BLaER1 treated with 17β-estradiol and CSF1 and Interleukin-3, amounts not matched to agents 10 nM and 100 nM (cell line): ENCODE measurements at regions not wholly inside any gene's neighbourhood (a gene's known extent, or its start where the extent isn't known, plus 50 kb on each side); places are given as distances from the start of the nearest gene placed in this dataset.
A peak's percentile ranks its signal among the peaks of the same experiment; 100 is the strongest.
"Not testable (repeated sequence)": the region's sequence is repeated elsewhere in the genome, so short reads cannot be mapped to it uniquely, and the experiment has no call there.

Experiments
- H3K27ac ChIP-seq, 11 experiments: shearing (Covaris generic); formaldehyde crosslinking; 2 replicates each; pipeline ENCODE4 v1.8.1; 2022
- H3K27me3 ChIP-seq, 11 experiments: shearing (Covaris generic); formaldehyde crosslinking; 2 replicates each; pipeline ENCODE4 v1.8.1; 2022
- H3K36me3 ChIP-seq, 11 experiments: shearing (Covaris generic); formaldehyde crosslinking; 2 replicates each; pipeline ENCODE4 v1.8.1; 2022
- H3K4me1 ChIP-seq, 10 experiments: shearing (Covaris generic); formaldehyde crosslinking; 2 replicates each; pipeline ENCODE4 v1.8.1; 2022
- H3K4me2 ChIP-seq, 11 experiments: shearing (Covaris generic); formaldehyde crosslinking; 2 replicates each; pipeline ENCODE4 v1.8.1; 2022
- H3K4me3 ChIP-seq, 10 experiments: shearing (Covaris generic); formaldehyde crosslinking; 2 replicates each; pipeline ENCODE4 v1.8.1; 2022
- H3K9ac ChIP-seq, 11 experiments: shearing (Covaris generic); formaldehyde crosslinking; 2 replicates each; pipeline ENCODE4 v1.8.1; 2022
- H3K9me3 ChIP-seq, 11 experiments: shearing (Covaris generic); formaldehyde crosslinking; replicated peaks in 1 of 11; 2 replicates each; pipeline ENCODE4 v1.8.1; 2022
- H4K20me1 ChIP-seq, 11 experiments: shearing (Covaris generic); formaldehyde crosslinking; 2 replicates each; pipeline ENCODE4 v1.8.1; 2022
- Cebpa-rat ChIP-seq, 11 experiments: shearing (Covaris generic); IDR thresholded peaks; 2 replicates each; pipeline ENCODE4 v1.8.1; 2022

GRCh38 chr17:68682903-68683302 is 81.7 kb upstream of the FAM20A start:
- no peak overlapping the region for H3K9ac ChIP-seq
- H3K27ac ChIP-seq, result no peak overlapping the region
- TF ChIP-seq Cebpa-rat (IDR thresholded peaks at IDR 0.05), result no peak
- H3K9me3 ChIP-seq, result 0 out of 22 replicates have a peak, but pooled peaks cover 0 to 4% (median 0%) of the 10 kb centered on the region in 11 experiments
- no peaks in the 10 kb centered on the region for H3K27me3 ChIP-seq
- no peak overlapping the region for H3K4me2 ChIP-seq
- no peaks in the 10 kb centered on the region for H4K20me1 ChIP-seq
- H3K4me1 ChIP-seq, result peaks cover 0 to 21% (median 7%) of the 10 kb centered on the region in 10 experiments; a peak in 14 of 20 replicates
- H3K4me3 ChIP-seq, result no peak overlapping the region
- H3K36me3 ChIP-seq, result no peaks in the 10 kb centered on the region

GRCh38 chr17:68679882-68680281 is 78.7 kb upstream of the FAM20A start:
- H3K36me3 ChIP-seq, result no peaks in the 10 kb centered on the region
- peak overlapping the region in 1 of 11 experiments; percentile 31; a peak in 1 of 22 replicates for H3K4me2 ChIP-seq

GRCh38 chr17:68676856-68677255 is 75.7 kb upstream of the FAM20A start:
- TF ChIP-seq Cebpa-rat (IDR thresholded peaks at IDR 0.05), result no peak
- Histone ChIP-seq H4K20me1 (no peaks in the 10 kb centered on the region), H3K36me3 (no peaks in the 10 kb centered on the region), H3K27me3 (no peaks in the 10 kb centered on the region), H3K4me2 (no peak overlapping the region), H3K4me3 (no peak overlapping the region), H3K9ac (no peak overlapping the region), H3K27ac (no peak overlapping the region), H3K4me1 (peaks cover 0 to 8% (median 7%) of the 10 kb centered on the region in 10 experiments; a peak in 12 of 20 replicates), H3K9me3 (no peaks in the 10 kb centered on the region)

More at GRCh38 chr17:68679882-68680281, 78.7 kb upstream of the FAM20A start:
- TF ChIP-seq Cebpa-rat (IDR thresholded peaks at IDR 0.05), result no peak
- Histone ChIP-seq H3K27ac (no peak overlapping the region), H3K9ac (no peak overlapping the region), H3K4me3 (no peak overlapping the region), H4K20me1 (no peaks in the 10 kb centered on the region), H3K27me3 (no peaks in the 10 kb centered on the region), H3K4me1 (peaks cover 0 to 13% (median 7%) of the 10 kb centered on the region in 10 experiments; a peak in 14 of 20 replicates), H3K9me3 (0 out of 22 replicates have a peak, but pooled peaks cover 0 to 4% (median 0%) of the 10 kb centered on the region in 11 experiments)

- Histone ChIP-seq H3K9me3 (no peaks in the 10 kb centered on the region), H3K36me3 (no peaks in the 10 kb centered on the region), H3K27me3 (no peaks in the 10 kb centered on the region), H3K4me1 (peaks cover 0 to 8% (median 7%) of the 10 kb centered on the region in 10 experiments; a peak in 12 of 20 replicates), H3K9ac (no peak overlapping the region), H3K27ac (no peak overlapping the region), H3K4me3 (no peak overlapping the region), H3K4me2 (peak overlapping the region in 1 of 11 experiments; percentile 28; a peak in 1 of 22 replicates), H4K20me1 (no peaks in the 10 kb centered on the region)
- TF ChIP-seq Cebpa-rat (IDR thresholded peaks at IDR 0.05), result no peak
Observed at GRCh38 chr17:68675723-68676122, 74.6 kb upstream of the FAM20A start.

GRCh38 chr17:68674029-68674925 is 73.1 kb upstream of the FAM20A start:
- TF ChIP-seq Cebpa-rat (IDR thresholded peaks at IDR 0.05), result no peak
- Histone ChIP-seq H3K27ac (no peak overlapping the region), H3K4me1 (peaks cover 0 to 5% (median 3%) of the 10 kb centered on the region in 10 experiments; a peak in 11 of 20 replicates), H3K9ac (no peak overlapping the region), H3K27me3 (no peaks in the 10 kb centered on the region), H3K4me3 (no peak overlapping the region), H3K4me2 (no peak overlapping the region), H3K9me3 (no peaks in the 10 kb centered on the region), H3K36me3 (no peaks in the 10 kb centered on the region), H4K20me1 (no peaks in the 10 kb centered on the region)

- TF ChIP-seq Cebpa-rat (IDR thresholded peaks at IDR 0.05), result no peak
- Histone ChIP-seq H3K27me3 (no peaks in the 10 kb centered on the region), H4K20me1 (no peaks in the 10 kb centered on the region), H3K9me3 (no peaks in the 10 kb centered on the region), H3K4me1 (no peaks in the 10 kb centered on the region), H3K27ac (no peak overlapping the region), H3K9ac (no peak overlapping the region), H3K4me3 (no peak overlapping the region), H3K4me2 (no peak overlapping the region), H3K36me3 (no peaks in the 10 kb centered on the region)
Observed at GRCh38 chr17:68670967-68671693, 70.0 kb upstream of the FAM20A start.

- H3K36me3 ChIP-seq, H3K9ac ChIP-seq, H3K27ac ChIP-seq, H3K4me2 ChIP-seq, H4K20me1 ChIP-seq, H3K4me3 ChIP-seq, H3K4me1 ChIP-seq, H3K27me3 ChIP-seq: not testable (repeated sequence)
- H3K9me3 ChIP-seq, result peaks cover 0 to 15% (median 3%) of the 10 kb centered on the region in 11 experiments; a peak in 4 of 22 replicates
Observed at GRCh38 chr17:68666438-68666837, 65.3 kb upstream of the FAM20A start.

- no peak overlapping the region for H3K4me3 ChIP-seq
- H3K9ac ChIP-seq, result no peak overlapping the region
- TF ChIP-seq Cebpa-rat (IDR thresholded peaks at IDR 0.05), result no peak
- no peak overlapping the region for H3K27ac ChIP-seq
- H4K20me1 ChIP-seq, result no peaks in the 10 kb centered on the region
- H3K36me3 ChIP-seq, result no peaks in the 10 kb centered on the region
- no peaks in the 10 kb centered on the region for H3K4me1 ChIP-seq
- H3K27me3 ChIP-seq, result no peaks in the 10 kb centered on the region
- H3K4me2 ChIP-seq, result no peak overlapping the region
- peaks cover 0 to 15% (median 3%) of the 10 kb centered on the region in 11 experiments; a peak in 4 of 22 replicates for H3K9me3 ChIP-seq
Observed at GRCh38 chr17:68665373-68665772, 64.2 kb upstream of the FAM20A start.

- Histone ChIP-seq H3K9me3 (peaks cover 0 to 15% (median 3%) of the 10 kb centered on the region in 11 experiments; a peak in 4 of 22 replicates), H3K4me1 (no peaks in the 10 kb centered on the region), H3K9ac (no peak overlapping the region), H4K20me1 (no peaks in the 10 kb centered on the region), H3K27me3 (no peaks in the 10 kb centered on the region), H3K4me3 (no peak overlapping the region), H3K36me3 (no peaks in the 10 kb centered on the region), H3K4me2 (no peak overlapping the region), H3K27ac (no peak overlapping the region)
- no peak for TF ChIP-seq Cebpa-rat (IDR thresholded peaks at IDR 0.05)
Observed at GRCh38 chr17:68662479-68662878, 61.3 kb upstream of the FAM20A start.
